SKM-1 treated with dmso at 0.1 percent for 144 hours (cell line): ENCODE measurements at regions not wholly inside any gene's neighbourhood (a gene's known extent, or its start where the extent isn't known, plus 50 kb on each side); places are given as distances from the start of the nearest gene placed in this dataset.
"Not testable (repeated sequence)": the region's sequence is repeated elsewhere in the genome, so short reads cannot be mapped to it uniquely, and the experiment has no call there.

ENCODE experiments used
- DNase-seq: peaks from one replicate; lab custom pipeline; 2025; ENCODE audit not compliant: unreplicated experiment; lab: John Stamatoyannopoulos, UW

DNA sequence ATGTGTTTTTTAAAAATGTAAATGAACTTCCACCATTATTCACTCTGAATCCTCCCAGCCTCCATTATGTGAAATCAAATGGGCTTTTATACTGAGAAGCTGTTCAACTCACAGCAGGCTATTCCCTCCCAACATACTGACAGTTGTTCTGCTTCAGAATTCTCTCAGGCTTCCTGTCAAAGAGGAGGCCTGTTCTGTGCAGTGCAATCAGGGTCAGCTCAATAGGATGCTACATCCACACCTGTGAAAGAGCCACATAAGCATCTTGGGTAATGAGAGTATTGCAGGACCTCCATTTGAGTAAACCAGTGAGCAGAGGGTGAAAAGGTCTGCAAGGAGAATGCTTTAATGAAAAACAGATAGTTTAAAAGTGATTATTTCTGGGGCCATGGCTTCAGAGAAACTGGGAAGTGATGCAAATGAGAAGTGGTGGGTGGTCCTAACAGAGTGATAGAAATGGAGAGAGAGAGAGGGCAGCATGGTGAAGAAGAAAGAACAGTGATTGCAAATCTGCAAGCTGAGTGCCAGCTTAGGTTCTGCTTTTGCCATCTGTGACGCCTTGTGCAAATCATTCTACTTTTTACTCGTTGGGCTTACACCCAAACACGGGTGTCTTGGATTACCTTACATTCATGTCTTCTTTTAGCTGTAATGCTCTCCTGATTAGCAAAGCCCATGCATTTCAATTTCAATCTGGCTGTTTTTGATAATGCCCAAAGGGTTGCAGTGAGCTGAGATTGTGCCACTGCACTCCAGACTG, 202.5 kb upstream of the NMUR2 start:
- no peak for DNase-seq

DNA sequence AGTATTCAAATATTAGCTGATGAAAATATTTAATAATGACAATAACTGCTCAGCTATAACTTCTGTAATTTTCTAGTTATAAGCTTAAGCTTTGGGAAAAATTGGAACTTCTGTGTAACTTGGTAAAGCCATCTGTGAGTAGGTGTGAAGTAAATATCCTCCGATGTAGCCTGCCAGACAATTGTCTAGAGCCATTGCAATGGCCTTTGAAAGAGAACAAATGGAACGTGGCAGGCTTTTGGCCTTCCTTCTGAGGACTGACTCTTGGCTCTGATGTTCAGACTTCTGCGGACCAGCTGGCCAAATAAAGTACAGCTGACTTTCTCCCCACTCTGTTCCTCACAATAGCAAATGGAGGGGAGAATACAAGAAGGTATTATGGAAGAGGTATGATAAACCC, 203.4 kb upstream of the NMUR2 start:
- DNase-seq: no peak

DNA sequence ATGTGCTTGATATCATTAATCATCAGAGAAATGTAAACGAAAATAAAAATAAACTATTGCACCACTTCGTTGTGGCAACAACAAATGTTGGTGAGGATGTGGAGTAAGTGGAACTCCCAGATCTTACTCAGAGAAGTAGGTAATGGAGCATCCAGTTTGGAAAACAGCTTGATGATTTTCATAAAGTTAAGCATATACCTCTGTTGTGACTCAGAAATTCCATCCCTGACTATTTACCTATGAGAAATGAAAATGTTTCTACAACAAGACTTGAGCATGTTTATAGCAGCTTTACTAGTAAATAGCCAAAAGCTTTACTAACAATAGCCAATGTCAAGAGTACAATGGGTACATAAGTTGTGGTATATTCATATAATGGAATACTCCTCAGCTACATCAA, 214.7 kb upstream of the NMUR2 start:
- DNase-seq: no peak

DNA sequence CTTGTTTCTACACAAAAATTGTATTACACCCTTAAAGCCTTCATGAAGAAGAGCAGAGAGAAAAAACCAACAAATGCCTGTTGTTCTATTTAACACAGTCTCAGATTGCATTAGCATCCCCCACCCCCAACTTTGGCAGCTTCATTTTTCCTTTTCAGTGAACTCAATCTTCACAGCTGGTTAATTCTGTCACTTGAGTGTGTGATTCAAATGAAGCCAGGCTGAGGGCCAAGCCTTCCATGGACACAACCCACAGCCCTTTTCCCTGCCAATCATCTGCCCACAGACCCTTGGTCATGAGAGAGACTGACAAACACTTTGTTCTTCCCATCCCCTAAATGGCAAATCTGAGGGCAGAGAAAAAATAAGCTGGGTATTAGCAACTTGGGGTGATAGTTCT, 217.5 kb upstream of the NMUR2 start:
- DNase-seq: no peak

DNA sequence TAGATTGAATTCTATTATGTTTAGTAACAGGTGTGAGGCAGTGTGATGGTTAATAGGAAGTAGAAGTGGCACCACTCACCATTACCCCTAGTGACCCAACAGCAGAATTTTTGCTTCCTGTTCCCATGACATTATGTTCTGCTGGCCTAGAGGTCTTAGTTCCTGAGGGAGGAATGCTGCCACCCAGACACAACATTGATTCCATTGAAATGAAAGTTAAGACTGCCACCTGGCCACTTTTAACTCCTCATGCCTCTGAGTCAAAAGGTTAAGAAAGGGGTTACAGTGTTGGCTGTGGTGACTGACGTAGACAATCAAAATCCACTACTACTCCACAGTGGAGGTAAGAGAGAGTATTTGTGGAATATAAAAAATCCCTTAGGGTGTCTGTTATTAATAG, 218.9 kb upstream of the NMUR2 start:
- no peak for DNase-seq

DNA sequence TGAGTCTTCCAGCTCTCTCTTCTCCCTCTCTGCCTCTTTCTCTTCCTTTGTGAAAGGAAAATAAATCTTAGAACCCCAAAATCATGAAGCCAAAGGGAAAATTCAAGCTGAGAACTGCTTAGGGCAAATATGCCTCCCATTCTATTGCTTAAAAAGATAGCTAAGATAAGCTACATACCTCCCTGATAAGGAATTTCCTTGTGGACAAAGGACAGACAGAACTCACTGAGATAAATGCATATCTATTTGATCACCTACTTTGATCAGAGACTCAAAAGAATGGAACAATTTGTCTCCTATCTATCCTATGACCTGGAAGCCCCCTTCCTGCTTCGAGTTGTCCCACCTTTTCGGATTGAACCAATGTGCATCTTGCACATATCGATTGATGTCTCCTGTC, 220.6 kb upstream of the NMUR2 start:
- no peak for DNase-seq

DNA sequence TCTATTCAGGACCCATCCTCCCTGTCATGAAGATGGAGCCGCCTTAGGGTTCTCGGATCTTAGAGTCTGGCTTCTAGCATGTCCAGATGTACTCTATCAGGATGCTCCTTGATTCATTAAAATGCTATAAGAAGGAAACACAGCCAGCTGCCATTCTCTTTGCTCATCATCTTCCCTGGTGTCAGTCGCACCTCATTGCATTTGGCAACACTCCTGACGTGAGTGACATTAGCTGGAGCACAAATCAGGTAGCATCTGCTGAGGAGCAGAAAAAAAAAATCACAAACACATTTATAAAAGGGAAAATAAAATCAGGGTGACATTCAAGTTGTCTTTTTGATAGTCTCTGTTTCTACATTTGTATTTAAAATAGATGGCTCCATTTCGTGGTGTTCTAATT, 226.1 kb upstream of the NMUR2 start:
- DNase-seq: no peak

DNA sequence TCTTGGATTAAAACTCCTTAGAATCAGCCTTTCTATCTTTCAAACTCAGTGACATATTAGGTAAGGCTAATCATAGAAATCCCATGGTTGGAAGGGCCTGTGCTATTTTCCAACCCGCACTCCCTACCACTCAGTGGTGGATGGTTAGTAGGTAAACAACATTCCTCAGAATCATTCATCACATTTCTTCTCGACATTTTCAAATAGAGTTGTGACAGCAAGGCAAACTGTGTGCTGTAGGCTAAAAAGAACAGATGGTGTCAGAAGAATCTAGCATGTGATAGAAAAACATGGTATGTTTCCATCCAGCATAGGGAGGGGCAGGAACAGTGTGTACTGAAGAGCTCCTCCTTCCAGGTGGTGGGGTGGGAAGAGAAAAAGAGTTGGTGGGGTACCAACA, 227.3 kb upstream of the NMUR2 start:
- no peak for DNase-seq

DNA sequence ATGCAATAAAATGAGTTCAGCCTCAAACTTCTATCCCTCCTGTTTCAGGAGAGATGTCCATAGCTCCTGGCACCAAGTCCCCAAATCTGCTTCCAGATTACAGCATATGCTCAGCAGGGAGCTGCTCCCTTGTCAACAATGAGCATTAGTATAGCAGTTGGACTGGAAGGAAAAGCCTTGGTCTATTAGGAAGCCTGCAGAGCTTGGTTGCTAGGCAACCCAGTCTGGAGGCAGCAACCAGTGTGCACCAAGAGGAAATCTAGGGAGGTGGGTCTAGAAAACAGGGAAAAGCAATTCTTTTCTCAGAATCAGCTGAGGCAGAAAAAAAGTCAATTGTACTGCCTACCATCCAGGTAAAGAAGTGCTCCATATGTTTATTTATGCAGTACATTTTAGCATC, 229.5 kb upstream of the NMUR2 start:
- DNase-seq: no peak

DNA sequence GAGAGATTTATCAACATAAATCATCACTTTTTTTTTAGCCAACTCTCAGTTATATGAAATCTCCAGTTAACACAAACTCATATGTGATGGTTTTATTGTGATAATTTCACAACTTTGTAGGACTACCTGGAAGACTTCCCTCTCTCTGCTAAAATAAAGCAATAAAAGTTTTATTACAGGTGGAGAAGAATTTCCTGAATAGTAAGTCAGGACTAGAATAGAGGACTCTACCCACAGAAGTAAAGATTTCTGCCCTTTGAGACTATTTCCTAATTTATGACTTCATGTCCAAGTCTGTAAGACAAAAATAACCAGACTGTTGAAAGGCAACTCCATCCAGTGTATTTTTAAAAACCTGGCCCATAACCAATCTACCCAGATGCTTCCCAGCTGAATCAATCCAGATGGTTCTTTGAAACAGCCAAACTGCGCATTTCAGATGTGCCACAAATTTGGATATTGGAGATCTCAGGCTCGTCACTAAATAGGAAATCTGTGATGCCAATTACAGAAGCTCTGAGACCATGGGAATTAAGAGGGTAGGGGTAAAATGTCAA, 234.0 kb upstream of the NMUR2 start:
- DNase-seq: no peak

DNA sequence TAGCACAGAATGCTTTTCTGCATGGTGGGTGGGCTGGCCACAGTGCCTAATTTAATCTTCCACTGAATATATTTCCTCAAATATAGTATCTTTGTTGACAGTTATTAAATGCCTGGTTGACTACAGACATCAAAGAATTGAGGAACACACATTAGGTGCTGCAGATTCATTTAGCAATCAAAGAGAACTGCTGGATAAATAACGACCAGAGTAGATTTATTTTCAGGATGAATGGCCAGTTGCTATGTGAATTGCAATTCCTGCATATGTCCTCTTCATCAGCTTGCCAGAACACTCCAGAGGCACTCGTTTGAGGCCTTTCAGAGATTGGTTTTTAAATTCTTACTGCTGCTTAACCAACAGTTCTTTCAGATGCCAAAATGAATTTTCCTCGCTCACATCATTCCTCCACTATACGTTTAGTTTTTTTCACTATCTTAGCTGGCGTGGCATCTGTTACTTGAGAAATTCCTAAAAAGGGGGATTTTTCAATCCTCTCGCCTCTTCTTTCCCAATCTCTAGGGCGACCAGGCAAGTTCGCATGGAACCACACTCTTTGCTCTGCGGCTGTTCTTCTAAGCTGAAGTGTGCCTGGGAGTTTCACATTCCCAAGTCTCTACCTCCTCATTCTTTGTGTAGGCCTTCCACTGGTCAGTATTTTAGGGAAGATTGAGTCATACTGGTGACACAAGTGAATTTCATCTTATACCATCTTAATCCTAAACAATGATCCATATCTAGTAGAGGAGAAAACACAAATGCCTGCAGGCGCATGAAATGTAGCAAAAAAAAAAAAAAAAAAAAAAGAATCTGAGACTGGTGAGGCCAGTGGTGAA, 237.1 kb upstream of the NMUR2 start:
- DNase-seq: no peak

DNA sequence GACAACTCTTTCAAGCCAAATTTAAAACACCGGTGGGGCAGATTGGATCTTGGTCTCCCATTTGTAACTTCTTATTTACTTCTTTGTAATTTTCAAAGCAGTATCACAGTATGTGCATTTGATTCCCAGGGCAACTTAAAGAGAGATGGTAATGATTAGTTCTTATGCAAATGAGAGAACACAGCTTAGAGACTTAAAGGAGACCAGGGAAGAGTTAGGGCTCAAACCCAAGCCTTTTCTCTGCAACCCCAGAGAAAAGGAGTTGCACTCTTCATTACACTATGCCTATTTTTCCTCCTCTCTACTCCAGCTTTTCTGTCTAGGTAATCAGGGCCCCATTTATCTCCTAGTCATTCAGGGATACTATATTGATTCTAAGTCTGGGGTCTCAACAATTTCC, 237.8 kb upstream of the NMUR2 start:
- no peak for DNase-seq

DNA sequence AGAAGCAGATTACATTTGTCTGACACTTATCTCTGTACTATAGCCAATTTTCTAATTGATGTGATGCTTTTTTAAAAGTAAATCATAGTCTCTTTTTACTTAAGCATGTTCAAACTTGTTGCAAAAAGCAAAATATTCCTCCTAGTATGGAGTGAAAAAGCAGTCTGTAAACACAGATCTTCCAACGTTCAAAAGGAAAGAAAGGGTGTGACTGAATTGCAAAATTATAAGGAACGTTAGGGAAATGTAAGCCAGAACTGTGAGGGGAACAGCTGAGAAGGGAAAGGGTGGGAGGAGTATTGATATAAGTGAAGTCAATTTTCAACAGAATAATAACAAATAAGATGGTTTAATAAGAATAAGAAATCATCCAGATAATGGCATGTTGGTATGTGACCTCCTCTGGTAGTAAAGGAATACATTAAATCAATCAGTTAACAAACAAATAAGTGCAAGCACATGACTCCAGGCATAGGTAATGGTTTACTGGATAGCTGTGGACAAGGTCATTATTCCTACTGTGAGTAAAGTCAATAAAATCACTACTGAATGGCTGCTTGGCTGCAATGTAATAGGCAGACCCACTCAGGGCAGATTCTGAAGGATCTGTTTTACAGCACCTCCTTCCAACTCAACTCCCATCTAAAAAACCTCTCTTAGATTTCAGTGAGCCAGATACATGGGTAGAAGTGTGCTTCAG, 239.1 kb upstream of the NMUR2 start:
- DNase-seq: no peak

DNA sequence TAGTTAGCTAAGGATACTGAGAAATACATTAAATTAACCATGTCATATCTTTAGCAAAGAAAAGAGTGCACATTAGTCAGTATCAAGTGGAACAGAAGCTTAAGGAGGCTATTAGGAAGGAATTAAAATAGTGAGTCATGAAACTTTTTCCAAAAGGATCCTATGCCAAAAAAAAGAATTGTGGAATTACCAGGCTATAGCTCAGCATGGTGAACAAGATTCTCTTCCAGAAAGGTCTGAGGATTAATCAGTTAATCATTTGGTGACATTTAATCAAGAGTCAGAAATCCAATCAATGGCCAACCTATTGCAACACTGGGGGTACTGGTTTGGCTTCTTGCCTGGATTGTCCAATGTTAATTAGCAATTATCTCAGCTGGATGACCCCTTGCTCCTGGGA, 244.5 kb upstream of the NMUR2 start:
- no peak for DNase-seq

DNA sequence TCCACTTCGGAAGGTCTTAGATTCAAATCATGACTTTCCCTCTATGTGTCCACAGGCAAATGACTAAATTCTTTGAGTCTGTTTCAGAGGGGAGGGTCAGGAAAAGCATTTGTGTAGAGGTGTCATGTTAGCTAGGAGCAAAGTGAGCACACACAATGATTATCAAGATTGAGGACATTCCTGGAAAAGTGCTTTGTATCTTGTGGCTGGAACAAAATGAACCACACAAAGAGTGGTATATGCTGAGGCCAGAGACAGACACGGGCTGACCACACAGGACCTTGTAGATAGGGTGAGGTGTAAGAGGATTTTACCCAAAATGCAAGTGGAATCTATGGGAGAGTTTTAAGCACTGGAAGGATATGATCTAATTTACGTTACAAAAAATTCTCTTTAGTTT, 245.3 kb upstream of the NMUR2 start:
- no peak for DNase-seq

DNA sequence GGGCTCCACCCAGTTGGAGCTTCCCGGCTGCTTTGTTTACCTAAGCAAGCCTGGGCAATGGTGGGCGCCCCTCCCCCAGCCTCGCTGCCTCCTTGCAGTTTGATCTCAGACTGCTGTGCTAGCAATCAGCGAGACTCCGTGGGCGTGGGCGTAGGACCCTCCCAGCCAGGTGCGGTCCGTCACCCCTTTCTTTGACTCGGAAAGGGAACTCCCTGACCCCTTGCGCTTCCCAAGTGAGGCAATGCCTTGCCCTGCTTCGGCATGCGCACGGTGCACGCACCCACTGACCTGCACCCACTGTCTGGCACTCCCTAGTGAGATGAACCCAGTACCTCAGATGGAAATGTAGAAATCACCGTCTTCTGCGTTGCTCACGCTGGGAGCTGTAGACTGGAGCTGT, 254.4 kb upstream of the NMUR2 start:
- DNase-seq: not testable (repeated sequence)

DNA sequence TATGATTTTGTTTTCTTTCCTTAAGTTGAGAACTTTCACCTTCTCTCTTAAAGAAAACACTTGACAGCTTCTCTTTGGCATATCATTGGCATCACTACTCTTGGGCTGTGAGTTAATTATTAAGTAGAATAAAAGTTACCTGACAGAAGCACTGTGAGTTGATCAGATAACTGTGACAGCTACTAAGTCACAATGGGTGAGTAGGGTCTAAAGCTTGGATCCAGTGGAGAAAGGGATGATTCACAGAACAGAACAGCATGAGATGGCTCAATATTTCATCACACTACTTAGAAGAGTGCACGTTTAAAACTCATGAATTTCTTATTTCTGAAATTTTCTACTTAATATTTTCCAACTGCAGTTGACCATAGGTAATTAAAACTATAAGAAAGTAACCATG, 268.5 kb upstream of the NMUR2 start:
- no peak for DNase-seq

DNA sequence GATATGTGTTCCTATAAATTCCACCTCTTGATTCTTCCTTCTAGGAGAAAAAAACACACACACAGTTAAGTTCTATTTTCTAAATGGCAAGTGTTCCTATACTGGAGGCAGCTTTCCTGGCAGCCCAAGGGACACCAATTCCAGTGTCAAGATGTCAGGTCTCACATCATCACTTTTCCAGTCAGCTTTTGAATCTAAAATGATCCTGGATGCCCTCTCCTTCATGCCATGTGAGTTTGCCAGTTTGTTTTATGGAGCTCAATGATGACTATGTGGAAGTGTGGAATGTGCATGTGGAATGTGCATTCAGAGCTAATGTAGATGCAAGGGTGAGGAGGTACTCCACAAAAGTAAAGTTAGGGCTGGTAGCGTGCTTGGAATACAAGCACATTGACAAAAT, 269.3 kb upstream of the NMUR2 start:
- no peak for DNase-seq

DNA sequence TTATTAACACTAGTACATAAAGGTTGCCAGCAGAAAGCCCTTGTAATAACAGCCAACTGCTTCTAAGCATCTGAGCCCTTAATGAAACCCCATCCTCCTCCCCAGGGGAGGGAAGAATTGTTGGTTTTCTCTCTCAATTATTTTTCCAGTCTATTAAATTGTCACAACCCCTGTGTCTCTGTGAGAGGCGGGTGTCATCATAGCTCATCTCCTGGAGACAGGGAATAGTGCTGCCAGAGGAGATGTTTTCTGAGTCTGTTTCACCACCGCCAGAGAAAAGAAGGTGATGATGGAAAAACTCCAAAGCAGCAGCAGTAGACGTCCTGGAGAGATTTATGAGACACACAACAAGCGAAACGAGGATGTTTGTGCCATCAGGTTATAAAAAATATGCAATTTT, 271.1 kb upstream of the NMUR2 start:
- no peak for DNase-seq

DNA sequence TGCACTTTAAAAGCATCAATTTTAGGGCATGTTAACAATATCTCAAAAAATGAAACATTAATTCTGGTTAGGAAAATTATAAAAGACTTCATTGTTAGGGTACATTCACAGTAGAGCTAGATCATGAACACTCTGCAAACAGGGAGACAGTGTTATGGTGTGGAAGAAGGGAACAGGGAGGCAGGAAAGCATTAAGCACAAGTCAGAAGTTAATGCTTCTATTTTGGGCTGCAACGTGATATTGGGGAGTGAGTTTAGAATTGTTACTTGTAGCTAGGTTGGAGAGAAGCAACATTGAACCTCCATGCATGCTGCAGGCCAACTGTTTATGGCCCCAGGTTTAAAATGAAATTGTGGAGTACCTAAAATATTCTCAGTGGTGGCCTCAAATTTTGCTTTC, 278.1 kb upstream of the NMUR2 start:
- DNase-seq: no peak

DNA sequence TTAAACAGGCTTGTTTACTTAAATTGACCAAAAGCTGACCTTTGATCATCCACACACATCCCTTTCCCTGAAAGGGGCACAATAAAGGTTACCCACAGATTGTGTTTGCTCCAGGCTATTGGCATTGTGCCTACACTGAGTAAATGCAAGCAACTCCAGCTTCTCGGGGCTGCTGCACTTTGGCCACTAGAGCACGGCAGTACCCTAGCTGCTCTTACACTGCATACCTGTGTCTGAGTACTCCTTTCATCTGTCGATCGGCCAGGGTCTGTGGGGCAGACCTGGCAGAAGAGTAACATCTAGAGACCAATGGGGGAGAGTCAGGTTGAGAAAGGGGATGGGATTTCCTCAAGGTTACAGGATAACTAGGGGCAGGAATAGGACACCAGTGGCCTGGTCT, 281.9 kb upstream of the NMUR2 start:
- DNase-seq: no peak
